Activated naive CD4-positive, alpha-beta T cell treated with anti-CD3 and anti-CD28 coated beads, Interleukin-2, amount 50 U/mL, for 16 hours (primary cell): ENCODE measurements at regions not wholly inside any gene's neighbourhood (a gene's known extent, or its start where the extent isn't known, plus 50 kb on each side); places are given as distances from the start of the nearest gene placed in this dataset.
"Not testable (repeated sequence)": the region's sequence is repeated elsewhere in the genome, so short reads cannot be mapped to it uniquely, and the experiment has no call there.

Experiments
- DNase-seq: peaks from one replicate; pipeline ENCODE4 v3.0.0-alpha.2; 2020

GRCh38 chr5:67805666-67806348, 409.7 kb upstream of the PIK3R1 start:
- no peak for DNase-seq

- no peak for DNase-seq
Observed at GRCh38 chr5:67802766-67803165, 412.8 kb upstream of the PIK3R1 start.

- DNase-seq, result no peak
Observed at GRCh38 chr5:67799732-67800234, 415.8 kb upstream of the PIK3R1 start.

GRCh38 chr5:67798470-67798869, 417.1 kb upstream of the PIK3R1 start:
- DNase-seq, result not testable (repeated sequence)

- DNase-seq, result no peak
Observed at GRCh38 chr5:67795781-67796477, 419.6 kb upstream of the PIK3R1 start.

- no peak for DNase-seq
Observed at GRCh38 chr5:67793966-67794365, 421.6 kb upstream of the PIK3R1 start.

- DNase-seq, result no peak
Observed at GRCh38 chr5:67793418-67793817, 422.1 kb upstream of the PIK3R1 start.

GRCh38 chr5:67792891-67793290, 422.7 kb upstream of the PIK3R1 start:
- DNase-seq, result no peak

DNA sequence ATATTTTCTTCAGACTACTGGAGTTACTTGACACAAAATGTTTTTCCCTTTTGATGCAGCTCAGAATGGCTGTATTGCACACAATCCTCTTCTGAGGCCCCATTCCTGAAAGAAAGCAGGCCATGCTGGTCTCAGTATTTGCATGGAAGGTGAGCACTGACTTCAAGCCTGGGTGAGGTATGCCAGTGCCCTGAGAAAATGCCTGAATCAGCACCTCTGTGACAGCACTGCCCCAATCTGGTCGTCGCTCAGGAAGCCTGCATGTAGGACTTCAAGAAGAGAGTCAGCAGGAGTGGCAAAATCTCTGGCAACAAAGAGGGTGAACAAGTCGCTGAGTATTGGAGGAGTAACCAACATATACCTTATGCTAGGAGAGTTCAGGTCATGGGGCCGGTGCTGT, 425.2 kb upstream of the PIK3R1 start:
- no peak for DNase-seq

DNA sequence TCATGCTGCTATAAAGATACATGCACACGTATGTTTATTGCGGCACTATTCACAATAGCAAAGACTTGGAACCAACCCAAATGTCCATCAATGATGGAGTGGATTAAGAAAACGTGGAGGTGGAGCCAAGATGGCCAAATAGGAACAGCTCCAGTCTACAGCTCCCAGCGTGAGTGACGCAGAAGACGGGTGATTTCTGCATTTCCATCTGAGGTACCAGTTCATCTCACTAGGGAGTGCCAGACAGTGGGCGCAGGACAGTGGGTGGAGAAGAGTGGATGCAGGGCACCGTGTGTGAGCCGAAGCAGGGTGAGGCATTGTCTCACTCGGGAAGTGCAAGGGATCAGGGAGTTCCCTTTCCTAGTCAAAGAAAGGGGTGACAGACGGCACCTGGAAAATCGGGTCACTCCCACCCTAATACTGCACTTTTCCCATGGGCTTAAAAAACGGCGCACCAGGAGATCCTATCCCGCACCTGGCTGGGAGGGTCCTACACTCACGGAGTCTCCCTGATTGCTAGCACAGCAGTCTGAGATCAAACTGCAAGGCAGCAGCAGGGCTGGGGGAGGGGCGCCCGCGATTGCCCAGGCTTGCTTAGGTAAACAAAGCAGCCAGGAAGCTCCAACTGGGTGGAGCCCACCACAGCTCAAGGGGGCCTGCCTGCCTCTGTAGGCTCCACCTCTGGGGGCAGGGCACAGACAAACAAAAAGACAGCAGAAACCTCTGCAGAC, 435.5 kb upstream of the PIK3R1 start:
- DNase-seq, result not testable (repeated sequence)

GRCh38 chr5:67774786-67775185, 440.8 kb upstream of the PIK3R1 start:
- DNase-seq, result no peak

GRCh38 chr5:67774267-67774552, 441.3 kb upstream of the PIK3R1 start:
- no peak for DNase-seq

DNA sequence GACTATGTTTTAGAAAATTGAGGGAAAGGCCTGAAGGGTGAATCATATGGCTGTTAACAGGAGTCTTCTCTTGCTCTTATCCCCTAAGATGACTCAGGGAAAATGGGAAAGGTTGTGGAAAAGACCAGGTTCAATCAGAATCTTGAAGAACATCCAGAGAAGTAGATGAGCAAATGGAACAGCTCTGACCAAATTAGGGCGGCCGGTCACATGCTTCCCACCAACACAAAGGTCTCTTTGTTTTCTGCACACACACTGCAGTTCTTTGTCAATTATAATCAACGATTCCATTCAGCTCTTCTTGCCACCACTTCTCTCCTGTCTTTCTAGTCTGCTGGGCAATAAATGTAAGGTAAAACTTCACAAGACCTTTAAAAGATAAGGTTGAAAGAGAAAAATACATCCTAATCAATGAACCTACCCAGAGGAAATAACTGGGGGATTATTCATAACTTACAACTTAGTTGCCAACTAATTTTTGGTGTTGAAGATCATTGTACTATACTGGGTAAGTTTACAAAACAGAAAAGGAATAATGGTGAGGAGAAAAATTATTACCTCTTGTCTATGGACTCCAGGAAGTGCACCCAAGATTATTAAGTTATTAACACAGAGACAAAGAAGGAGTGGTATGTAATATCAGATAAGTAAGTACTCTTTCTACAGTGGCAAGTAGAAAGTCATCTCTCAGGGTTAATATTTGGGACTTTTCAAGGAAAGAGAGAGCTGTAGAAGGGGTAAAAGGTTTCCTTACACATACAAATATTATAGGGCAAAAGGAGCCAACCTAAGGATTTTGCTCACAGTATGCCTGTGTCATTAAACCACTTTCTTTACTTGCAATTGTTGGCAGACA, 441.9 kb upstream of the PIK3R1 start:
- no peak for DNase-seq

GRCh38 chr5:67771791-67772190, 443.8 kb upstream of the PIK3R1 start:
- DNase-seq, result no peak

GRCh38 chr5:67771221-67771620, 444.3 kb upstream of the PIK3R1 start:
- DNase-seq, result no peak

DNA sequence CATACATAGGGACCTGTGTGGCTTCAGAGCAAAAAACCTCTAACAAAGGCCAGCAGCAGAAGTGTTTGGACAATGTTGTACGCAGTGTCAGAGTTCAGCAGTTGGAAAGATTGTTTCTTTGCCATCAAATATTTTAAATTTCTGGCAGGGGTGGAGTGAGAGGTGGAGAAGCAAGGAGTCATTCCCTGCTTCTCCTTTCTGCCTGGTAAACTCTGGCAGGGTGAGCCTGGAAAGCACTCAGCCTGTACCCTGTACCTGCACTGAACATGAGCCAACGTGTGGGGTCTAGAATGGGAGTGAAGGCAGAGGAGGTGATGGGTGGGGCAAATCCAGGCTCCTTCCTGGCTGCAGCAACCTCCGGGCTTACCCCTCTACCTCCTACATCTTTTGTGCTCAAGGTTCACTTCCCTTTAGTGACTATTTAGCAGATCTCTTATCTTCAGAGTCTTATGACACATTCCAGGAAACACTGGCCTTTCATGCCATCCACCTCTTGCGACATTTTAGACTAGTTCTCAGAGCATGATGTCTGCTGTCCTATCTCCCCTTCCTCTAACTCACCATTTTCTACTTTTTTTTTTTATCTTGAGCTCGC, 445.0 kb upstream of the PIK3R1 start:
- no peak for DNase-seq

DNA sequence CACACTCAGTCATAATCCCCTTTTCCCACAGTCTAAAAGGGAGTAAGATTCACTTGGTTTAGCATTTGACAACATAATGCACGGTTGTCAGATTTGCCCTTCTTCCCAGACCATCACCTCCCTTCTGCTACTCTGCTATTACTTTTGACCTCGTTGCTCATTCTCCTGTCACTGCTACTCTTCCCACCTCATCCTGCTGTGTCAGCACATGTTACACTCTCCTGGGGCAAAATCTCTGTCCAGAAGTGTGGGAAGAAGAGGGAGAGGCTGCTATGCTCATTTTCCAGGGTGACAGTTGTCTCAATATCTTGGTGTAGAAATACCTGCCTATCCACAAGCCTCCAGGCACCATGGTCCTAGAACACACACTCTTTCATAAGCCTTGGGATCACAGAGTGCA, 449.9 kb upstream of the PIK3R1 start:
- DNase-seq, result no peak

GRCh38 chr5:67757771-67758170, 457.8 kb upstream of the PIK3R1 start:
- not testable (repeated sequence) for DNase-seq

- no peak for DNase-seq
Observed at GRCh38 chr5:67752357-67752708, 463.2 kb upstream of the PIK3R1 start.

GRCh38 chr5:67748165-67748690, 467.3 kb upstream of the PIK3R1 start:
- no peak for DNase-seq

- no peak for DNase-seq
Observed at GRCh38 chr5:67747096-67747495, 468.5 kb upstream of the PIK3R1 start.

GRCh38 chr5:67746608-67747007, 468.9 kb upstream of the PIK3R1 start:
- DNase-seq, result not testable (repeated sequence)
